ENCODE measurements at regions not wholly inside any gene's neighbourhood (a gene's known extent, or its start where the extent isn't known, plus 50 kb on each side); places are given as distances from the start of the nearest gene placed in this dataset.
A peak's percentile ranks its signal among the peaks of the same experiment; 100 is the strongest.

DNA sequence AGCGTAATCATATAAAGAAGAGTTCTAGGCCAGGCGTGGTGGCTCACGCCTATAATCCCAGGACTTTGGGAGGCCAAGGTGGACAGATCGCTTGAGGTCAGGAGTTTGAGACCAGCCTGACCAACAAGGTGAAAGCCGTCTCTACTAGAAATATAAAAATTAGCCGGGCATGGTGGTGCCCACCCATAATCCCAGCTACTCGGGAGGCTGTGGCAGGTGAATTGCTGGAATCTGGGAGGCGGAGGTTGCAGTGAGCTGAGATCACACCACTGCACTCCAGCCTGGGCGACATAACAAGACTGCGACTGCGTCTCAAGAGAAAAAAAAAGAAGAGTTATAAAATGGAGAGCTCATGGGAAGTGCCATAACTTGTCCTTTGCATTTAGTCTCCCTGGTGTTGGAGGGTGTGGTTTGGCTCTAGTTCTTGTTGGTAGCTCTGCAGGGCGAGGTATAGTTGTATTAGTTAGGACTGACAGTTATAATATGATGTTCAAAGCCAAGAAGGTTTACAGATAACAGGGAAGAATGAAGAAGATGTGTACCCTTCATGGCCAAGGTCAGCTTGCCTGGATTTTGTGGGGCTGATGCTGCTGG, 54.8 kb downstream of the UTRN start:
- no peaks in the 10 kb centered on the region for H3K36me3 ChIP-seq
- peaks cover 0 to 66% of the 10 kb centered on the region in 2 donors for H3K4me1 ChIP-seq
- no peaks in the 10 kb centered on the region for H3K9me3 ChIP-seq
- TF ChIP-seq, protein P1, sequence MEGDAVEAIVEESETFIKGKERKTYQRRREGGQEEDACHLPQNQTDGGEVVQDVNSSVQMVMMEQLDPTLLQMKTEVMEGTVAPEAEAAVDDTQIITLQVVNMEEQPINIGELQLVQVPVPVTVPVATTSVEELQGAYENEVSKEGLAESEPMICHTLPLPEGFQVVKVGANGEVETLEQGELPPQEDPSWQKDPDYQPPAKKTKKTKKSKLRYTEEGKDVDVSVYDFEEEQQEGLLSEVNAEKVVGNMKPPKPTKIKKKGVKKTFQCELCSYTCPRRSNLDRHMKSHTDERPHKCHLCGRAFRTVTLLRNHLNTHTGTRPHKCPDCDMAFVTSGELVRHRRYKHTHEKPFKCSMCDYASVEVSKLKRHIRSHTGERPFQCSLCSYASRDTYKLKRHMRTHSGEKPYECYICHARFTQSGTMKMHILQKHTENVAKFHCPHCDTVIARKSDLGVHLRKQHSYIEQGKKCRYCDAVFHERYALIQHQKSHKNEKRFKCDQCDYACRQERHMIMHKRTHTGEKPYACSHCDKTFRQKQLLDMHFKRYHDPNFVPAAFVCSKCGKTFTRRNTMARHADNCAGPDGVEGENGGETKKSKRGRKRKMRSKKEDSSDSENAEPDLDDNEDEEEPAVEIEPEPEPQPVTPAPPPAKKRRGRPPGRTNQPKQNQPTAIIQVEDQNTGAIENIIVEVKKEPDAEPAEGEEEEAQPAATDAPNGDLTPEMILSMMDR (IDR thresholded peaks at IDR 0.05), result no peak
- H3K4me3 ChIP-seq, result no peak overlapping the region
- DNase-seq (ENCODE audit: low spot score), result no peak
- H3K27ac ChIP-seq, result no peak overlapping the region
- H3K27me3 ChIP-seq, result no peaks in the 10 kb centered on the region

DNA sequence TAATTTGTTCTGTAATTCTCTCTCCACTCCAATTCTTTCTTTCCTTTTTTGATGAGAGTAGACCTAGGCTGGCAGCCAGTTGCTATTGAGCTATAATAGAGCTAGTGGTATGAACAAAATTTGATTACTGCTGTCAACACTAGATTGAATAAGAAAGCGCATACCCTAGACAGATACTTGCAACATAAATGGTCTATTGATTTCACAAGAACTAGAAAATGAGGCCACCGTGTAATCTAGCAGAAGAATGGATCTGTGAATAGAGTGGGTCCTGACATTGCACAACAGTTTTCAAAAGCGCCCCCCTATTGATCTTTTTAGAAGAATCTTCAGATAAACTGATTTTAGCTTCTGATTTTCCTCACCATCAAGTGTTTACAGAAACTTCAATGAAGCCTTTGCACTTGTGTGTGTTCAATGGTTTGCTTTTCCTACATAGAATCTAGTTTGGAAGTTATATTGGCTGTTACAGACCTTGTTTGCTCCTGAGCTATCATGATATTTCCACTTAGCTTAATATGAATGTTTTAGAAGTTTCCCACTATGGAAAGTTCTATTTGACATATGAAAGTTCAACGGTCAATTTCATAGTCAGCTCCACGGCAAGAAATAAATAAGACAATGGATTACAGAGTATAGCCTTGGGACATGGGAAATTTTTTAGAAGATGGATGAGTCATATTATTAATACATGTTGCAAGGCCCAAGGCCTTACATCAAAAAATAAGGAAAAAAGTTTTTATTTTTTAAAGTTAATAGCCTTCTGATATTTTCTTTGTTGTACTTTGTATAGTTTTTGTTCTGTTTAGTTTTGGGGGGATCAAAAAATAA, 55.6 kb downstream of the UTRN start:
- Histone ChIP-seq H3K27me3 (no peaks in the 10 kb centered on the region), H3K27ac (no peak overlapping the region), H3K4me3 (no peak overlapping the region), H3K4me1 (peaks cover 0 to 66% of the 10 kb centered on the region in 2 donors), H3K9me3 (no peaks in the 10 kb centered on the region), H3K36me3 (no peaks in the 10 kb centered on the region)
- no peak for DNase-seq (ENCODE audit: low spot score)
- TF ChIP-seq, protein P1 (IDR thresholded peaks at IDR 0.05), result no peak

DNA sequence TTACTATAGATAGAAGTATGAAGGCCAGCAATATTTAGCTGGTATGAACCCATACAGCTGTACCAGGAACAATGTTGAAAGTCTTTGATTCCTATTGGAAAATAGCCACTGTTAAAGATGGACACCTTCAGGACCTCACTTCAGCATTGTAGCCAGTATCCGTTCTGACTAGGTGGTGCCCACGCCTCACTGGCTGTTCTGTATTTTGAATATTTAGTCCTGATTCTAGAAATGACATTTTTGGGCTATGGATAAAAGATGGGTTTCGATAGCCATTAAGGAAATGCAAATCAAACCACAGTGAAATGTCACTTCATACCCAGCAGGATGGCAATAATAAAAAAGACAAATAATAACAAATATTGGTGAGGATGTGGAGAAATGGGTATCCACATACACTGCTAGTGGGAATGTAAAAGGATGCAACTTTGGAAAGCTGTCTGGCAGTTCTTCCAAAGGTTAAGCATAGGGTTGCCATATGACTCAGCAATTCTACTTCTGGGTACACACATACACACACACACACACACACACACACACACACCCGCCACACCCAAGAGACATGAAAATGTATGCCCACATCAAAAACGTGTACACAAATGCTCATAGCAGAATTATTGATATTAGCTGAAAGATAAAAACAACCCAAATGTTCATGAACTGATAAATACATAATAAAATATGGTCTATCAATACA, 56.8 kb downstream of the UTRN start:
- peaks cover 0 to 68% of the 10 kb centered on the region in 2 donors for H3K4me1 ChIP-seq
- no peak overlapping the region for H3K27ac ChIP-seq
- DNase-seq (ENCODE audit: low spot score), result no peak
- H3K36me3 ChIP-seq, result no peaks in the 10 kb centered on the region
- TF ChIP-seq, protein P1 (IDR thresholded peaks at IDR 0.05), result no peak
- no peak overlapping the region for H3K4me3 ChIP-seq
- no peaks in the 10 kb centered on the region for H3K9me3 ChIP-seq
- H3K27me3 ChIP-seq, result no peaks in the 10 kb centered on the region

DNA sequence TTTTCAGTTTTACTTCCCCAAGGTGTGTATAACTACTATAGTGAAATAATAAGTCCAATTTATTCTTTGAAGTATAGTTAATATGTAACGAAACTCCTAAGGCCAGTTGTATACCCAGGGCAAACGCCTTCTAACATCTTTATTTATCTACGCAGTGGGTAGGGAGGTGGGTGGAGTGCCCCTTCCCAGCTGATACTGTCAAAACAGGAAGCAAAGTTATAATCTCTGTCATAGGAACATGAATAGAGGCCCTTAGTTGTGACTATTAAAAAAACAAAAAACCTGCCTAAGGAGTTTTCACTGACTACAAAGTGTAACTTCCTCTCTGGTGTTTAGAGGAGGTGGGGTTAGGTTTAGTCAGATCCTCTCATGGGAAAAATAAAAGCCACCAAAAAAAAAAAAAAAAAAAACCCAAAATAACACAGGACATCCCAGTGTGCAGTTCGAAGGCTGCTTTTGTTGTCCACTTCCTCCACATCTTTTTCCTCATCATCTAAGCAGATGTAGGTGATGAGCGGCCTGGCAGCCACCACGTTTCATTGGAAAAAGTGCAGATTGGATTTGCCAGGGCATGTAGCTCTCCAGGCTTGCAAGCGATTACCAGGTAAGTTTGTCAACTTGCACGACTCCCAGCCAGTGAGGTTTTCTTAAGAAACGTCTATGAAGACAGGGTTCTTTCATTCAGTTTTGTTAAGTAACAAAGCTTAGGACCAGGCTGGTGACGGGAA, 58.7 kb downstream of the UTRN start:
- no peak for DNase-seq (ENCODE audit: low spot score)
- no peaks in the 10 kb centered on the region for H3K36me3 ChIP-seq
- H3K27me3 ChIP-seq, result no peaks in the 10 kb centered on the region
- H3K27ac ChIP-seq, result peak overlapping the region; percentile 24 to 52
- H3K9me3 ChIP-seq, result no peaks in the 10 kb centered on the region
- peaks cover 0 to 67% of the 10 kb centered on the region in 2 donors for H3K4me1 ChIP-seq
- peak overlapping the region in 1 of 2 donors; percentile 1 for H3K4me3 ChIP-seq
- TF ChIP-seq, protein P1 (IDR thresholded peaks at IDR 0.05), result no peak

DNA sequence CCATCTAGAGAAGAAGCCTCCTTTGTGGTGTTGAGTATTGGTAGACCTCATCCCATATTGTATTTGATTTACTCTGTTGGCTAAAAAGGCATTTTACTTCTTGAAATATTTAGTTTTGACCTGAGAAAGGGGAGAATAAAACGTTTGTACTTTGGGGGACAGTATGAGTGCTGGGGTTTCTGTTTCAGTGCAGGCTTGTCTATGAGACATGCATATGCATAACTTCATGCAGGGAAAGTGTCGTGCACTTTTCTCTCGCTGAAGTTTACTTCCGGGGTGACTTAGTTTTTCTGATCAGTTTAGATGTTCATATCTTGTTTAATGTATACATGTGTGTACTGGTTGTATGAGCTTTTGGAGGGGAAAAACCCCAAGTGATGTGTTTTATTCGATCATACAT, 59.5 kb downstream of the UTRN start:
- H3K27ac ChIP-seq, result peak overlapping the region; percentile 12 to 52

More for the DNA sequence above, 59.5 kb downstream of the UTRN start:
- TF ChIP-seq, protein P1 (IDR thresholded peaks at IDR 0.05), result no peak
- Histone ChIP-seq H3K36me3 (no peaks in the 10 kb centered on the region), H3K4me1 (peaks cover 0 to 61% of the 10 kb centered on the region in 2 donors), H3K4me3 (peak overlapping the region in 1 of 2 donors; percentile 1), H3K9me3 (no peaks in the 10 kb centered on the region), H3K27me3 (no peaks in the 10 kb centered on the region)
- no peak for DNase-seq (ENCODE audit: low spot score)
